ENCODE measurements at regions not wholly inside any gene's neighbourhood (a gene's known extent, or its start where the extent isn't known, plus 50 kb on each side); places are given as distances from the start of the nearest gene placed in this dataset.

DNA sequence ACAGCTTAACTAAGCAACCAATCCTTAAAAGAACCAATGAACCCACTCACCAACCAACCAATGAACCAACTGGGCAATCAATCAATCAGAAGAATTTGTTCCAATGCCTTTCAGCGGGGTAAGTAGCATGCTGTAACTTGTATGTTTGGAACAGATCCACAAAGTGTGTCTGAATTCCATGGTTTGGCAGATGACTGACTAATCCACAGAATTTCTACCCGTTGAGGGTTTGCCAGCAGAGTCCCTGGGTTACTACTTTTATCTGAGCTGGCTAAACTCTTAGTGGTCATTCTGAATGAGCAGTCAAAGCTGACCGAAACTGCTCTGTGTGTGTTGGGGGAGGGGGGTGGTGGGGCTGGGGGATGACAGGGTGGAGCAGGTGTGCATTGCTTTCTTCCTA is 125.0 kb upstream of the JAG1 start:
- H3K9ac ChIP-seq, result no peak overlapping the region
- no peaks in the 10 kb centered on the region for H3F3A ChIP-seq (replicated peaks; ENCODE audit: insufficient read depth)
- H3K9me3 ChIP-seq, result no peaks in the 10 kb centered on the region
- H3K4me3 ChIP-seq (ENCODE audit: low read depth in 2 of 2, low read length in 1 of 2), result no peak overlapping the region
- no peaks in the 10 kb centered on the region for H3K36me3 ChIP-seq (replicated peaks in 1 of 2; ENCODE audit: control insufficient read depth in 1 of 2, insufficient read depth in 2 of 2, low read length in 1 of 2)
- no peak overlapping the region for H3K27ac ChIP-seq (ENCODE audit: low read depth in 2 of 2, low read length in 1 of 2)
- H3K79me2 ChIP-seq (ENCODE audit: insufficient read depth), result no peaks in the 10 kb centered on the region
- WGBS (ENCODE audit: low lambda C conversion rate), result 57% methylated on average over 3 of the region's 3 CpGs
- DNase-seq, result no peak
- ChIA-PET POLR2A (no interaction called here), CTCF (no interaction called here)
- peaks cover 0 to 3% of the 10 kb centered on the region in 2 experiments; a peak in 1 of 4 replicates for H3K4me1 ChIP-seq (ENCODE audit: control insufficient read depth in 1 of 2, insufficient read depth in 2 of 2, low read depth in 1 of 2, low read length in 1 of 2)
- H3K27me3 ChIP-seq (ENCODE audit: insufficient read depth), result no peaks in the 10 kb centered on the region
- no peaks in the 10 kb centered on the region for H3K9me2 ChIP-seq
- no peaks in the 10 kb centered on the region for H4K20me1 ChIP-seq (ENCODE audit: insufficient read depth)
- no peak overlapping the region for H2AFZ ChIP-seq (ENCODE audit: low read depth)
- TF ChIP-seq MEF2A (IDR thresholded peaks at IDR 0.05; ENCODE audit: borderline replicate concordance, low read depth) (no peak), MAX (IDR thresholded peaks at IDR 0.05; ENCODE audit: low read depth) (no peak), NRF1 (IDR thresholded peaks at IDR 0.05; ENCODE audit: low read depth, low read length) (no peak), TCF12 (IDR thresholded peaks at IDR 0.05) (no peak), POLR2AphosphoS5 (IDR thresholded peaks at IDR 0.05; ENCODE audit: low read depth, low read length) (no peak), RFX5 (IDR thresholded peaks at IDR 0.05; ENCODE audit: low read length) (no peak), ZBTB33 (IDR thresholded peaks at IDR 0.05; ENCODE audit: borderline replicate concordance, low read depth) (no peak), EZH2phosphoT487 (IDR thresholded peaks at IDR 0.05; ENCODE audit: borderline replicate concordance, low read depth) (no peak), CHD2 (IDR thresholded peaks at IDR 0.05; ENCODE audit: low read length, partially characterized antibody) (no peak), RAD21 (IDR thresholded peaks at IDR 0.05; ENCODE audit: low read length) (no peak), SMC3 (IDR thresholded peaks at IDR 0.05; ENCODE audit: low read depth, low read length) (no peak)
- TF ChIP-seq, protein P1, sequence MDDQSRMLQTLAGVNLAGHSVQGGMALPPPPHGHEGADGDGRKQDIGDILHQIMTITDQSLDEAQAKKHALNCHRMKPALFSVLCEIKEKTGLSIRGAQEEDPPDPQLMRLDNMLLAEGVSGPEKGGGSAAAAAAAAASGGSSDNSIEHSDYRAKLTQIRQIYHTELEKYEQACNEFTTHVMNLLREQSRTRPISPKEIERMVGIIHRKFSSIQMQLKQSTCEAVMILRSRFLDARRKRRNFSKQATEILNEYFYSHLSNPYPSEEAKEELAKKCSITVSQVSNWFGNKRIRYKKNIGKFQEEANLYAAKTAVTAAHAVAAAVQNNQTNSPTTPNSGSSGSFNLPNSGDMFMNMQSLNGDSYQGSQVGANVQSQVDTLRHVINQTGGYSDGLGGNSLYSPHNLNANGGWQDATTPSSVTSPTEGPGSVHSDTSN (IDR thresholded peaks at IDR 0.05), result no peak
- no peak overlapping the region for H3K4me2 ChIP-seq

GRCh38 chr20:10799735-10800134 is 125.9 kb upstream of the JAG1 start:
- no peak for DNase-seq
- Histone ChIP-seq H3K36me3 (replicated peaks in 1 of 2; ENCODE audit: control insufficient read depth in 1 of 2, insufficient read depth in 2 of 2, low read length in 1 of 2) (no peaks in the 10 kb centered on the region), H3F3A (replicated peaks; ENCODE audit: insufficient read depth) (no peaks in the 10 kb centered on the region), H3K4me3 (ENCODE audit: low read depth in 2 of 2, low read length in 1 of 2) (no peak overlapping the region), H3K9me3 (no peaks in the 10 kb centered on the region), H3K4me2 (no peak overlapping the region), H3K4me1 (ENCODE audit: control insufficient read depth in 1 of 2, insufficient read depth in 2 of 2, low read depth in 1 of 2, low read length in 1 of 2) (peaks cover 0 to 3% of the 10 kb centered on the region in 2 experiments; a peak in 1 of 4 replicates), H3K27me3 (ENCODE audit: insufficient read depth) (no peaks in the 10 kb centered on the region), H2AFZ (ENCODE audit: low read depth) (no peak overlapping the region), H3K79me2 (ENCODE audit: insufficient read depth) (no peaks in the 10 kb centered on the region), H3K9ac (no peak overlapping the region), H3K27ac (ENCODE audit: low read depth in 2 of 2, low read length in 1 of 2) (no peak overlapping the region), H4K20me1 (ENCODE audit: insufficient read depth) (no peaks in the 10 kb centered on the region), H3K9me2 (no peaks in the 10 kb centered on the region)
- ChIA-PET CTCF (interaction anchor here (1.0 kb wide), 1 partner anchor 22 kb away, joined by 3 read pairs; no protein-coding TSS in a partner anchor), POLR2A (no interaction called here)
- TF ChIP-seq TEAD4 (IDR thresholded peaks at IDR 0.05; ENCODE audit: borderline replicate concordance, insufficient read depth), result no peak
- TF ChIP-seq EZH2phosphoT487 (IDR thresholded peaks at IDR 0.05; ENCODE audit: borderline replicate concordance, low read depth), result no peak
- no peak for TF ChIP-seq FOSL2 (IDR thresholded peaks at IDR 0.05; ENCODE audit: borderline replicate concordance, low read depth)
- no peak for TF ChIP-seq NRF1 (IDR thresholded peaks at IDR 0.05; ENCODE audit: low read depth, low read length)
- 74% methylated on average over 2 of the region's 2 CpGs for WGBS (ENCODE audit: low lambda C conversion rate)
